Fibroblast of mammary gland (primary cell): ENCODE measurements at regions not wholly inside any gene's neighbourhood (a gene's known extent, or its start where the extent isn't known, plus 50 kb on each side); places are given as distances from the start of the nearest gene placed in this dataset.

Experiments used
- DNase-seq: peaks from one replicate; pipeline ENCODE4 v3.0.0-alpha.2; 2010; ENCODE audit warnings: low read depth
- H3K4me3 ChIP-seq: 2 replicates; pipeline ENCODE4 v1.5.1; 2011; ENCODE audit warnings: low read depth, mild to moderate bottlenecking, low read length, moderate library complexity; ENCODE audit not compliant: control insufficient read depth
- TF ChIP-seq, protein P1 (sequence below): conservative IDR thresholded peaks from 2 replicates; pipeline ENCODE4 v1.5.1; 2011; ENCODE audit warnings: low read depth, low read length, inconsistent platforms; ENCODE audit not compliant: control insufficient read depth, insufficient read depth

DNA sequence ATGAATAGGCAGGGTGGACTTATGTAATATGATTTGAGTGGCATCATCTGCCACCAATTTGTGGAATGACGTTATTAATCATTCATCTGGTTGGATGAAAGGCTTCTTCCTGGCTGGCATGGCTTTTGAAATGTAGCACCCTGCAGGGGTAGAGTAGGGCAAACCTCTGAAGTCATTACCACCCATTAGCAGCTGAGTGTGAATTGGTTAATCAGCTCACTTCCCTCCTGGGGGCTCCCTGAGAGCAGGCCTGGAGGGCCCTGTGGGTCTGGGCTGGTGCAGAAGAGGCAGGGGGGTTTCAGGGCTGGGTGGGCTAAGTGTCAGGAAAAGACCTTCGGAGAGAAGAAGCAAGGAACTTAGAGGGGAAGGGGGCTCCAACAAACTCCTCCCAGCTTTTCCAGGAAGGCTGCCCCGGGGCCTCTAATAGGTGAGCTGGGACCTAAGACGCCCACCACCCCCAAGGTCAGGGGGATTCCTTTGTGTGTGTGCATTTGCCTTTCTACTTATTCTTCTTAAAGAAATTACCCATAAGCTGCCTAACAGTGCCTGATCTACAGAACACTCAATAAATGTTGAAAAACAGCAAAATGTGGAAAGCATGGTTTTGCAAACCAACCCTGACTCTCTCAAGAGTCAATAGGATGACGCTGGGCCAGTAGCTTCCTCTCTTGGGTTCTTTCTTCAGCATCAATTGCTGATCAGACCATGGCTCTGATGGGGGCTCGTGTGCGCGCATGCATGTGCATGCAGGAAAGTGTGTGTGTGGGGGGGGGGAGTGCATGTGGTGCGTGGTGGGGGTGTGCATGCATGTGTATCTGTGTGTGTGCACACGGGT lies 49.7 kb upstream of the ZNF516 start:
- no peak overlapping the region for H3K4me3 ChIP-seq
- TF ChIP-seq, protein P1, sequence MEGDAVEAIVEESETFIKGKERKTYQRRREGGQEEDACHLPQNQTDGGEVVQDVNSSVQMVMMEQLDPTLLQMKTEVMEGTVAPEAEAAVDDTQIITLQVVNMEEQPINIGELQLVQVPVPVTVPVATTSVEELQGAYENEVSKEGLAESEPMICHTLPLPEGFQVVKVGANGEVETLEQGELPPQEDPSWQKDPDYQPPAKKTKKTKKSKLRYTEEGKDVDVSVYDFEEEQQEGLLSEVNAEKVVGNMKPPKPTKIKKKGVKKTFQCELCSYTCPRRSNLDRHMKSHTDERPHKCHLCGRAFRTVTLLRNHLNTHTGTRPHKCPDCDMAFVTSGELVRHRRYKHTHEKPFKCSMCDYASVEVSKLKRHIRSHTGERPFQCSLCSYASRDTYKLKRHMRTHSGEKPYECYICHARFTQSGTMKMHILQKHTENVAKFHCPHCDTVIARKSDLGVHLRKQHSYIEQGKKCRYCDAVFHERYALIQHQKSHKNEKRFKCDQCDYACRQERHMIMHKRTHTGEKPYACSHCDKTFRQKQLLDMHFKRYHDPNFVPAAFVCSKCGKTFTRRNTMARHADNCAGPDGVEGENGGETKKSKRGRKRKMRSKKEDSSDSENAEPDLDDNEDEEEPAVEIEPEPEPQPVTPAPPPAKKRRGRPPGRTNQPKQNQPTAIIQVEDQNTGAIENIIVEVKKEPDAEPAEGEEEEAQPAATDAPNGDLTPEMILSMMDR = no peak
- no peak for DNase-seq
